ENCODE measurements at regions not wholly inside any gene's neighbourhood (a gene's known extent, or its start where the extent isn't known, plus 50 kb on each side); places are given as distances from the start of the nearest gene placed in this dataset.

DNA sequence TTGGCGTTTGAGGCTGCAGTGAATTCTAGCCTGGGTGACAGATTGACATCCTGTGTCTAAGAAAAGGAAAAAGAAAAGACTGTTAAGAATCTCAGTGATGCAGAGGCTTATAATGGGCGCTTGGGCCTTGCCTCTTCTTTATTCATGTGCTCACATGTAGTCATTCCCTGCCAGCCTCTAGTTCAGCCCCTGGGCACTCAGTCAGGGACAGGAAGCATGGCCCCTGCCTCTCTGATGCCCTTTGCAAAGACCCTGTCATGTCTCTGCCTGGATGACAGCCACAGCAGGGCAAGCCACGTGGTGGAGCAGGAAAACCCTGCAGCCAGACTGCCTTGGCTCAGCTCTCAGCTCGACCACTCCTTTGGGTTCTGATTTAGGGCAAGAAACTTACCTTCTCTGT, 368.9 kb downstream of the RPS24 start:
- no peak for DNase-seq

DNA sequence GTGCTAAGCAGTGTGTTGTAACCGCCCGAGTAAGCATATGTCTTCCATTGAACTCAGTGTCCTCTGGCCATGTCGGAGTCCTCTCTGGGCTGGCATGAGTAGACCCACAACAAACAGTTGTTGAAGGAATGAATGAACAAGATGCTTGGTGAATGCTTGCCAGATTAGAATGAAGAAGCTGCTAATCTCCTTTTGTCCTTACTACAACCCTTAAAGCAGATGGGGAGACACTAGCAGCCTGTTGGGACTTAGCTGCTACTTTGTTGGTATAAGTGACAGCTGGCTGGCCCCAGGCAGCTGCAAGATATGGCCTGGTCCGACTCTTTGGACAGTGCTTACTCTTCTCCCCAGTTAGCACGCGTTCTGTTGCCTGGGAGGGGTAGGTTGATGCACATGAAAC, 370.1 kb downstream of the RPS24 start:
- DNase-seq: no peak

DNA sequence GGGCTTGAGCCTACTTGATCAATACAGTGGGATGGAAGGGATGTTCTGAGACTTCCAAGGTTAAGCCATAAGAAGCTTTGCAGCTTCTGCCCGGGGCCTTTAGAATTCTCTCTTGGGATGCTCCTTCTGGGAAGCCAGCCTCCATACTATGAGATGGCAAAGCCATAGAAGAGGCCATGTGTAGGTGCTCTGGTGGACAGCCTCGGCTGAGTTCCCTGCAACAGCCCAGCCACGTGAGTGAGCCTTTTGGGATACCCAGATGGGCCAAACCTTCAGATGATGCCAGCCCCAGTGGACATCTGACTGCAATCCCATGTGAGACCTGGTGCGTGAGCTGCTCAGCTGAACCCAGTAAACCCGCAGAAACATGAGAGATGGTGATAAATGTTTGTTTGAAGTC, 370.6 kb downstream of the RPS24 start:
- DNase-seq: no peak

DNA sequence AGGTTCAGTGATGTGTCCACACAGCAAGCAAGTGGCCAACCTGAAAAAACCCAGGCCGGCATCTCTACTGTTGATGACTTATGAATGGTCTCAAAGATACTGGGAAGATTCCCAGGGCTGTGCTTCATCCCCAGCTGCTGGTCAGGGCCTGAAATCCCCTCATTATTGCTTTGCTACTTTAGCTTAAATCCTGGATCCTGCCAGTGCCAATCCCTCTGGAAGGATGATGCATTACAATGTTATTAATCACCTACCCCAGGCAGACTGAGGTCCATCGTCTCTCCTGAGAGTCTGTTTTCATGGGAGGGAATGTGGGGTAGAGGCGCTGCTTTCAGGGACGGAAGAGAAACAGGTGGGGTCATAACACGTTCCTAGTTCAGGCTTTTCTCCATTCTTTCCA, 371.6 kb downstream of the RPS24 start:
- no peak for DNase-seq

DNA sequence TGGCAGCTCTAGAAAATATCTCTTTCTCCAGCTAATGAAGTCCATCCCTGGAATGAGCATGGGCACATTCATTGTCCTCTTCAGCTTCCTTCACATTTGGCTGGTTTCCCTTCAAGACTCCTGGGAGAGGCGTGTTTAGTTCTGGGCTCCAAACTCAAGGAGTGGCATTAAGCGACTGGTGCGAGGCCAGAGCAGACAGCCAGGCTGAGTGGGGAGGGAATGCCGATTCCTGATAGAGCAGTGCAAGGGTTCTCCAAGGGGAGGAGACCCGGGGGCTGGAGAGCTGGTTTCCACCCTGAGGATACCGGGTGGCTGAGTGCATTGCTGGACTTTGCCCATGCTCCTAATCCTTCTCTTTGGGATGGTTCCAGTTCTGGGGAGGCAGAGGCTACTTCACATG, 372.1 kb downstream of the RPS24 start:
- no peak for DNase-seq

DNA sequence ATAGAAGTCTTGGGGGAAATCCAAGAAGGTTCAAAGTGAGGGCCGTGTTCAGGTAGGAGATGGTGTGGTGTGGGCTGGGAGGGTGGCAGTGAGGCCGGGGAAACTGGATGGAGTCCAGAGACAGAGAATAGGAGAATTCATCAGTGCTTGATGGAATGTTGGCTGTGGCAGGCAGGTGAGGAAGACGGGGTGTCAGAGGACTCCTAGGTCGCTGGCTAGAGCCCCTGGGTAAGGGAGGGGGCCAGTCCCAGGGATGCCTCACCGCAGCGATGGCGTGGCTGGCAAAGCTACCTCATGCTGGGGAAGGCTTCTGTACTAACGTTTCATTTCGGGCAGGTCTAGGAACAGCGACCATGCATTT, 373.0 kb downstream of the RPS24 start:
- DNase-seq: no peak

DNA sequence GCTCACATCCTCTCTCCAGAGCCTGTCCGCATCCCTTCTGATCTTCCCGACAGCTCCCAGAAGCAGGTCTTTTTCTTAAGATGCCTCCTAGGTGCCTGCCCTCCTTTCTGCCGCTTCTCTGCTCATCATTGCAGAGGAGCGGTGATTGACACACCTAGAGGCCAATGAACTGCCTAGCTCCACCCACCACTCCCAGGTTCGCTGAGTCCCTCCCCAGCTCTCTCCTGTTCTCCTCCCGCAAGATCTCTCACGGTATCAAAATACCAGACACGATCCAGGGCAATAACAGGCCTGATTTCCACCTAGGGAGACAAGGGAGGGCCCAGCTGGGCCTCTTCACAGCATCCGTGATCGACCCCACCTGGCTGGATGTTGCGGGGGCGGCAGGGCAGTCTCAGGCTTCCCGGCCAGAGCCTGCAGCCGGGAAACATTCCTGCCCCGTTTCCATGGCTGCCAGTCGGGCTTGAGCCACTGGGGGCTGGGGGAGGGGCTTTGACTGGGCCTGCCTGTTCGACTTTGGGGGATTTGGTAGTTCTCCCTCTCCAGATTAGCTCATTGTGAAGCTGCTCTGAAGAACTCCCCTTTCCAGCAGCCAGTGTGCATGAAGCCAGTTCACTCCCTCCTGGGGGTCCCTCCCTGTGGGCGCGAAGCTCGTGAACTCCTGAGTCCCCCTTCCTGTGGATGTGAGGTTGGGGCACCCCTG, 373.5 kb downstream of the RPS24 start:
- DNase-seq: peak; percentile 61

DNA sequence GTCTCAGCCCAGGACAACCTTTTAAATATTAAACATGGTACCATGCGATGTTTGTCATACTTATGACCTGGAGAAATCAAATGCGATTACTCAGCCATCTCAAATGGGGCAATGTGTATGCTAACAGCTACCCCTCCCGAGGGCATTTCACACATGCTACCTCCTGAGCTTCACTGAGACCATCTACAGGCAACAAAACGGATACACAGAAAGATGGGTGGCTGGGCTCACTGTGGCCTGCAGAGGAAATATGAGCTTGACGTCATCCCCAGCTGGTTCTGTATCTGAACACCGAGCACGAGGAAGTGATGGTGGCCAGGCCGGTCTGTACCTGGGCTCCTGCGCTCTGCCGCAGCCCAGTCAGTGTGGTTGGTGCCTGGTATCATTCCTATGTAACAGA, 374.3 kb downstream of the RPS24 start:
- no peak for DNase-seq

DNA sequence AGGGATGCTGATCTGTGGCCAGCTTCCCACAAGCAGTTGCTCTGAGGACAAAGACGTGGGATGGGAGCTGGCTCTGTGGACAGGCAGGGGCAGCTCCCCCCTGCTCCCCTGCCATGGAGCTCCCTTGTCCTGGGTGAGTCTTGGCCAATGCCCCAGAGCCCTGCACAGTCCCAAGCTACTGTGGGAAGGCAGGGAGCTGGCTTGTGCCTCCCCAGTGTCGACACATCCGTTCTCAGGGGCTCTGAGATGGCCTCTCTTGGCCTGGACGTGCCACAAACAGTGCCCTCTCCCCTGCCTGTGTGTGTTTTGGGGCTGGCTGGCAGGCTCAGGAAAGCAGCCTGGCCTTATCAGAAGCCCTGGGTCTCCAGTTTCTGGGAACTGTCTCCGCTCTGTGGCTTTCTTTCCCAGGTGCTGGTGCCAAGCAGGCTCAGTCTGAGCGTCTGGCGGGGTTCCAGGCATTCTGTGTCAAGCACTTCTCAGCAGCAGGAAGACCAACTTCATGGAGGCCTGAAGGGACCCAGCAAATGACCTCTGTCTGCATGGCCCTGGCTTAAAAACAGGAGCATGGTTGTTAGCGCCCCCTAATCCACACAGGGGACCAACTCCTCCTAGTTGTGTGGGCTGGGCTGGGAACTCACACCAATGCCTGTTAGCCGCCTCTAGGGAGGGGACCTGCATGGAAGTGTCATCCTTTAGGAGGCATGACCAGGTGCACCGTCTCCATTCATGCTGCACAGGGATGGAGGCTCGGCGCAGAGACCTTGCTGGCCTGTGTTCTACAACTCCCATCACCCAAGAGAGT, 375.2 kb downstream of the RPS24 start:
- no peak for DNase-seq

DNA sequence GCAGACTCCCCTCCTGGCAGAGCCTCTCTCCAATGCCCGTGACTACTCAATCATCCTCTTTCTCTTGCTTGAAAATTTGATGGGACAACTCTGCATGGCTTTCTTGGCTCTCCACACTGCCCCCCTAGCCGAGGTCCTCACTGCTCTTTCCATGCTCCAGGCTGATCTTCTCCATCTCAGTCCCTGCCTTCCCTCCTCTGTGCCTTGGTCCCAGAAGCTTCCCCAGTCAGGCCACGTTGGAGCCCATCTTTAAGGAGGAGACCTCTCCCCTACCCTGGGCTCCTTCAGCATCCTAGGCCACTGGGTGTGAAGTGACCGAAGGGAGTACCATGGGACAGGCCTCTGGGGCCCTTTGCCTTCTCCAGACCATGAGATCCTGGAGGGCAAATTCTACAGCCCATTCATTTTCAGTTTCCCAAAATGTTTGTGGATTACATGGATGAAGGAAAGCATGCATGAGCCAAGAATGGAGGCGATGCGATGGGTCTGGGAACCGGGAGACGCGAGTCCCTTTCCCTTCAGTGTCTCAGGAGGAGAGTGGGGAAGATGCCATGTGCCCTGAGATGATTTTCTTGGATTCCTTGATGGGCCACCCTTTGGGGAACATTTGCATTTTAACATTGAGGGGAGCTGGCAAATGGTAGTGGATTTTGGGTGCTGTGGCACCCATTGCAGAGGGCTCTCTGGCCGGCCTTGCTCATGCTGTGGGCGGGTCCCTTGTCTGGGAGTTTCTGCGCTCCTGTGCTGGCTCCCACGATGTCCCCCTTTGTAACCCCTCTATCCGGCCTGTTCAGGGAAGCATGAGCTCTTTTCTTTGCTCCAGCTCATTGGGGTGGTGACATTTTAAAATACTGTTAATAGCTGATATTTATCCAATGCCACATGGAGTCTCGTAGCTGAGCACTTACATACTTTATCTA, 376.6 kb downstream of the RPS24 start:
- no peak for DNase-seq

DNA sequence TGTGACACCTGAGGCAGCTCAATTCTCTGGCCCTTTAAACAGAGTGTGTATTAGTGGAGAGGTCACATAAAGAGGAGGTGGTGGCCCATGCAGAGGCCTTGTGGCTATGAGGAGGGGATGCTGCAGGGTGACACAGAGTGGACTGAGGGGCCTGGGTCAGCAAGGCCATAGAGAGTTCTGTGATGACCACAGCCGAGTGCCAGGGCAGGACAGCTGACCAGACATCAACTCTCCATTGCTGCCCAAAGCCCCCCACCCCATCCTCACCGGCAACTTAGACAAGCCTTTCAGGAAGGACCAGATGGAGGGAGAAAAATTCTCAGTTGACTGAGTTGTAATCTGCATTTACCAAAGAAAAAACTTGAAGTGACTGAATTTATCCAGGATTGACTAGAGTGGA, 378.1 kb downstream of the RPS24 start:
- no peak for DNase-seq

DNA sequence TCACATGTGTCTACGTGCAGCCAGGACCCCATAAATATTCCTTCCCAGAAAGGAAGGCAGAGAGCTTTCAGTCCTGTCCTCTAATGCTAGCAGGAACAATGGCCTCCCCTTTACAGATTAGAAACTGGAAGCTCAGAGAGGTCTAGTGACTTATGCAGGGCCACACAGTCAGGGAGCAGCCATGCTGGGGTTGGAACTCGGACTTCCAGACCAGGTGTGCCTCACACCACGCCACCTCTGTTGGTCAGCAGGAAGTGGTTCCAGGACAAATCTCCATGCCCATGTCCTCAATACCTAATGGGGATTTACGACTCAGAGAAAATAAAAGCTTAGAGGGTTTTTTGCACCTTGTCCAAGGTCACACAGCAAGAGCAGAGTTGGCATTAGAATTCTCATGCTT, 378.9 kb downstream of the RPS24 start:
- DNase-seq: no peak

DNA sequence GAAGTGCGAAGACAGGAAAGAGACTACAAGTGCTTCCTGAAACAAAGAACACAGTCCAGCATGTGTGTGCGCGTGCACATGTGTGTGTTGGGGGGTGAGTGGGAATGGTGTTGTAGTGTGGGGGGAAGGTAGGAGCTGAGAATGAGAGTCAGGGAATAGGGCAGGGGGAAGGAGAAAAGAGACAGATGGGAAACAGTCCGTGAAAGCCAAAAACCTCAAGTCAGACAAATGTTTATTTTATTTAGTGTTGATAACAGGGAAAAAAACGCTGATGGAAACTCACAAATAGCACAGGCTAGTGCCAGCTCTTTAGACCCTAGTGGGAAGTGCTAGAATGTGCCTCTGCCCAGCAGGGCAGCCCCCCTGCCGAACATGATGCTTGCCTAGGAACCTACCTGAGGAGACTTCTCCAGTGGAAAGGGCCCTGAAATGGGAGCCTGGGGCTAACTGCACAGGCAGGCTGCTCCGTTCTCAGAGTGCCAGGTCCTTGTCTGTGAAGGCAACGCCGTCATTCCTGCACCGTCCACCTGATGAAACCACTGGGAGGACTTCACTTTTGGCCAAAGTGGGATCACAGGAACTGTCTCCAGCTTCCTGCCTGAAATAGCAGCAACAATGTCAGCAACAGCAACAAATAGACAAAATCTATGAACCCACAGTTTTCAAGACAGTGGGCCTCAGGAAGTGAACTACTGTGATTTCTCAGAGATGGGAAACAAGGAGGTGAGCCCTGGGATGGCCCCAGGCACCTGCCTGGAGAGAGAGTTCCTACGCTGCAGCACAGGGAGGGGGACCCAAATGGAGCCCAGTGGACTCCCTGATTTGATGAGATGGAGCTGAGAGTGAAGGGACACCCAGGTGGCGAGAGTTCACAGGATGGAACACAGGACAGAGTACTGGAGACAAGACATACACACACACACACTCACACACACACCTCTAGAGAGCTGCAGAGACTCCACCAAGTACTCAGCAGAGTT, 379.7 kb downstream of the RPS24 start:
- DNase-seq: no peak

DNA sequence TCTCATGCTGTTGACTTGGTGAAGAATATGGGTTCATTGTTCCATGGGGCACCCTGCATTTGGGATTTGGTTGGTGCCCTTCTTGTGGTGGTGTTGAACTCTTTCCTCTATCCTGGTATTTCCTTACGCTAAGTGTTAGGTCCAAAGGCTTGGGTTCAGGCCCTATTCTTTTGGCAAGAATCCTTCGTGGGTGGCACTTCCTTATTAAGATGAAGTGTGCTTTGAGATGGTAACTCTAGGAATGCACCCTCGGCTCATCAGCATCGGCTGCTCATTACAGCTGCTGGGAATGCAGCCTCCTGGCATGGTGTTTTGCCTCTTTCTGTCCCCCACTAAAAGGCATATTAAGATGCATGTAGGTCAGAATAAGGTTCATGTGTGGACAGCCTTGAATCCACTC, 380.7 kb downstream of the RPS24 start:
- no peak for DNase-seq

DNA sequence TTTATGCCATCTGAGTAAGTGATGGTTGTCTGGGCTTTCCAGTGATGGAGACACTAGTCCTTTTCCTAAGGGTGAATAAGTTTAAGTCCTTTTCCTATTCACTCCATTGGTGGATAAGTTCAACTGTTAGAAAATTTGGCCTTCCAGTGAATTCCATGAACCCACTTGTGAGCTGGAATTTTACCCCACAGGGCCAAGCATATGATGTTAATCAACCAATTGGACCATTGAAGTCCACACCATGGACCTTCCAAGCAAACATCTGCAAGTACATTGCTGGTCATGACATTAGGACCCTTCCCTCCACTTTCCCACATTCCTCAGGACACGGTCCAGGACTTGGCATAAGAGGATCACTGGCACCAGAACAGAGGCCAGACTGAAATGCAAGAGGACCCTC, 381.4 kb downstream of the RPS24 start:
- no peak for DNase-seq

DNA sequence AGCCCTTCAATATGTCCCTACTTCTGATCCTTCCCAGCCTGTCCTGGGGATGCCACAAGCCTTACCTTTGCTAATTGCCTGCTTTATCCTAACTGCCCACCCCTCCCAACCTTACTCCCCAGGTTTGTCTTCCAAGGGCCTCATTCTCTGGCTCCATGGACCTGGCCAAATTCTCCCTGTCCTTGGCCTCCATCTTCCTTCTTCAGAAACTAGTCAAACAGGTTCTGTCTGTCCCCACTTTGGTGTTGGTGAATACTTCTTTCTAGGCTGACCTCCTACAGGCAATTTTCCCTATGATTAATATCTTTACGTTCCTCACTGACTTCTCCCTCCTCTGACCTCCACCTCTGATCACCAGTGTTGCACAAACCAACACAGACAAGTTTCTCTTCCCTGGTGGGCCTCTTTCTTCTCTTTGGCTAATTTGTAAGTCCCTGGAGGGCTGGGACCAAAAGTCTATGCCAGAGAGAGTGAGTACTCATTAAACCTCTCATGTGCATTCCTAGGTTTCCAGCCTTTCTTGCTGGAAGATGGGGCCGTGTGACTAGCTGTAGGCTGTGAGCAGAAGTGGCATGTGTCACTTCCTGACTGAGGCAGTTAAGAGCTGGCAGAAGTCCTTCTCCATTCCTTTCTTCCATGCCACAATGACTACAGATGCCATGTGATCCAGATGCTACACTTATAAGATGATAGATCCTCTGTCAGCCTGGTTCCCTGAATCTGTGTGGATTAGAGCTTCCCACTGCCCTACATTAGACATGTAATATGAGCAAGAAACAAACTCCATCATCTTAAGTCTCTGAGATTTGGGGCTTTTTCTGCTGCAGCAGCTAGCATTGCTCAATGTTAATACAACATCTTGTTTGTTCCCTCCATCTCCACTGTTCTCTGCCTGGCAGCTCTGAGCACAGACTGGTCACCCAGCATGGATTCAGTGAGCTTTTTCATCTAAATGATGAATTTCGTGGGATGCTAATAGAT, 382.7 kb downstream of the RPS24 start:
- no peak for DNase-seq

DNA sequence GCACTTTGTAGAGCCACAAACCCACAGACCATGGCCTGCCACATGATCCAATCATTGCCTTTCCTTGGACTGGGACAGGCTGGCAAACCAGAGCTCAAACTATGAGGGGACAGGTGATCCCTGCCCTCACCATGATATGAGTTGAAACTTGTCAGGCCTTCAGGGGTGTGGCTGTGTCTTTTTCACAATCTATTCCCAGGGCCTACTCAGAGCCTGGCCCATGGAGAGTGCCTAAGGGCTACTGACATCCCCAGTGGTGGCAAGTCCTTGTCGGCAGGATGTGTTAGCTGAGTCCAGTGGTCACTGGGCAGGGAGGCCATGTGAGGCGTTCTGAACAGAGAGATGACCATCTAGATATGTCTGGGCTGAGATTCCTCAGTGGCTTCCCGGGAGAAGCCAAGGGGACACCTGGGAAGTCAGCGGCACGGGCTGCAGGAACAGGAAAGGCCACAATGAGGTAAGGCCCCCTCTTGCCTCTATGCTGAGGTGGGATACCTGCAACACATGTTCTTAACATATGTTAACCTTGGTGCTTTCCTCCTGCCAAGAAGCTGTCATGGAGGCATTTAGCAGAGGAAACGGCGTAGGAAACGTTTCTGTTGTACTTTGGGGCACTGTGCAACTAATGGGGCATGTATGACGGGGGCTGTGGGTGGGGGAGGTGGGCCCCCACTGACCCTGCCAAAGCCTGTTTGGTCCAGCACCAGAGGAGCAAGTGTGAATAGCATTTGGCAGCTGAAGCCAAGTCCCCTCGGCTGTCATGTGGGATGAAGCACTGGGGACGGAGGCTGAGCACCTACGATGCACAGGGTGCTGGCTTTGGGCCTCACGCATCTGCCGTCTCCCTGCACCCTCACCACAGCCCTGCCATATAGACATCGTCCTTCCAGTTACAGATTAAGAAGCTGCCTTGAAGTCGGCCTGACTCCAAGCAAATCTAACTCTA, 384.0 kb downstream of the RPS24 start:
- DNase-seq: no peak

DNA sequence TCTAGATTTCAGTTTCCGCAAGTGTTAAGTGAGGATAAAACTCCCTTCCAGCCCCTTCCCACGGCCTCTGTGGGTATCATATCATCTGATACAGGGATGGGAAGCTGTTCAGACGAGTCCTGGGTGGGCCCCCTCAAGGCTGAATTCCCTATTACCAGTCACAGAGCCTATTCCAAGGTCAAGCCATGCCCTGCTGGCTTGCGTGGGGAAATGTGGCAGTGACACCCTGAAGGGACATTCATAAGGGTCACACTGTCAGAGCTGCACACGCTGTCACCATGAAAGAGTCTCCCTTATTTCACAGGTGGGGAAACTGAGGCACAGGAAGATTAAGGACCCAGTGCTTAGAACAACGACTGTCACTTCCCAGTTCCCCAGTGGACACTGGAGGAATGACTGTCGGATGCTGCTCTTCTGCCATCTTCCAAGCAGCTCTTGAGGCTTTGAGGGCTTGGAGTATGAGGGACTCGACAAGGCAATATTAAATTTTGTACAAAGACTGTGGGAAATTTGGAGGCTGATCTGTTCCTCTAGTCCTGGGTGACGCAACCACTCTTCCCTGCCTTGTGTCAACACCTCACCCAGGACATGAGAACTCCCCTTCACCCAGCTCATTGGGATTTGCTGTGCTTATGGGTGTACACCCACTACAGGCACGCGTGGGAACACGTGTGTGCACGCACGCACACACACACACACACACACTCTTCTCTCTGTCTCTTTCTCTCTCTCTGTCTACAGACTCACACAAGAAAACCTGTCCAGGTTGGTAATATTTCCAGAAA, 386.0 kb downstream of the RPS24 start:
- no peak for DNase-seq

Data from activated T-cell treated with anti-CD3 and anti-CD28 coated beads, Interleukin-2, amount 50 U/mL, for 1 hour (primary cell).